ENCODE measurements at regions not wholly inside any gene's neighbourhood (a gene's known extent, or its start where the extent isn't known, plus 50 kb on each side); places are given as distances from the start of the nearest gene placed in this dataset.
A peak's percentile ranks its signal among the peaks of the same experiment; 100 is the strongest.

- DNase-seq = no peak
These were observed 423.5 kb upstream of the RIOK2 start for GRCh38 chr5:97606531-97606930.

GRCh38 chr5:97608501-97608900 is 425.5 kb upstream of the RIOK2 start:
- no peak for DNase-seq

GRCh38 chr5:97618721-97619120 is 435.7 kb upstream of the RIOK2 start:
- no peak for DNase-seq

- DNase-seq = no peak
These were observed 440.4 kb upstream of the RIOK2 start for GRCh38 chr5:97623441-97623840.

- no peak for DNase-seq
These were observed 441.8 kb upstream of the RIOK2 start for GRCh38 chr5:97624886-97625285.

- no peak for DNase-seq
These were observed 444.2 kb upstream of the RIOK2 start for GRCh38 chr5:97627272-97627671.

GRCh38 chr5:97628031-97628430 is 445.0 kb upstream of the RIOK2 start:
- no peak for DNase-seq

GRCh38 chr5:97628807-97629206 is 445.8 kb upstream of the RIOK2 start:
- no peak for DNase-seq

GRCh38 chr5:97629276-97629675 is 446.2 kb upstream of the RIOK2 start:
- peak; percentile 5 for DNase-seq

- no peak for DNase-seq
These were observed 452.5 kb upstream of the RIOK2 start for GRCh38 chr5:97635553-97635952.

GRCh38 chr5:97636766-97637165 is 453.7 kb upstream of the RIOK2 start:
- DNase-seq = no peak

- no peak for DNase-seq
These were observed 458.0 kb upstream of the RIOK2 start for GRCh38 chr5:97641081-97641480.

GRCh38 chr5:97644206-97644605 is 461.2 kb upstream of the RIOK2 start:
- no peak for DNase-seq

- DNase-seq = no peak
These were observed 461.8 kb upstream of the RIOK2 start for GRCh38 chr5:97644896-97645295.

GRCh38 chr5:97657239-97657638 is 474.2 kb upstream of the RIOK2 start:
- DNase-seq = no peak

- DNase-seq = no peak
These were observed 475.3 kb upstream of the RIOK2 start for GRCh38 chr5:97658116-97658900.

- DNase-seq = no peak
These were observed 483.7 kb upstream of the RIOK2 start for GRCh38 chr5:97666783-97667182.

- no peak for DNase-seq
These were observed 487.4 kb upstream of the RIOK2 start for GRCh38 chr5:97670447-97670846.

GRCh38 chr5:97676608-97677007 is 493.6 kb upstream of the RIOK2 start:
- DNase-seq = no peak

GRCh38 chr5:97694091-97694490 is 511.0 kb upstream of the RIOK2 start:
- DNase-seq = no peak

GRCh38 chr5:97714424-97714823 is 531.4 kb upstream of the RIOK2 start:
- no peak for DNase-seq

GRCh38 chr5:97726106-97726505 is 543.1 kb upstream of the RIOK2 start:
- no peak for DNase-seq

GRCh38 chr5:97728920-97729319 is 545.9 kb upstream of the RIOK2 start:
- no peak for DNase-seq

GRCh38 chr5:97729938-97730337 is 546.9 kb upstream of the RIOK2 start:
- DNase-seq = no peak

- no peak for DNase-seq
These were observed 552.2 kb upstream of the RIOK2 start for GRCh38 chr5:97735209-97735608.
